CD4-positive, alpha-beta T cell (primary cell): ENCODE measurements at regions not wholly inside any gene's neighbourhood (a gene's known extent, or its start where the extent isn't known, plus 50 kb on each side); places are given as distances from the start of the nearest gene placed in this dataset.
"Not testable (repeated sequence)": the region's sequence is repeated elsewhere in the genome, so short reads cannot be mapped to it uniquely, and the experiment has no call there.

ENCODE experiments used
- ATAC-seq: fragments of 200-7000 bp; cut with Tn5 transposase; one replicate; pipeline ENCODE4 v1.10.0; 2022; ENCODE audit warnings: mild to moderate bottlenecking; ENCODE audit not compliant: poor library complexity
- CTCF ChIA-PET: fragments of 350-600 bp; sonication (Branson Sonifier 250); formaldehyde crosslinking; loops from one replicate; lab custom pipeline; 2021; ENCODE audit warnings: antibody characterized with exemption, inconsistent platforms; lab: Charles Lee
- POLR2A ChIA-PET: fragments of 350-600 bp; sonication (Branson Sonifier 250); formaldehyde crosslinking; loops from one replicate; lab custom pipeline; 2021; ENCODE audit warnings: antibody characterized with exemption, inconsistent platforms; lab: Charles Lee
- DNase-seq, 14 experiments: peaks; one replicate each; pipeline ENCODE4 v3.0.0-alpha.2; 2013 to 2020; ENCODE audit warnings: mixed read lengths in 2 of 14
- H3K27ac ChIP-seq, 2 donors: one replicate each; pipeline versions ENCODE4 v1.5.1 to v1.7.0; 2013; ENCODE audit warnings: low read length in 2 of 2, low read depth in 1 of 2, mild to moderate bottlenecking in 1 of 2
- H3K27me3 ChIP-seq, 2 experiments: 1 replicate in 1 of 2; 2 replicates in 1 of 2; pipeline versions ENCODE4 v1.6.1 to v1.7.0; 2013; ENCODE audit warnings: low read length in 2 of 2, control low read depth in 1 of 2, mild to moderate bottlenecking in 1 of 2, moderate library complexity in 1 of 2; ENCODE audit not compliant: insufficient read depth in 2 of 2, control insufficient read depth in 1 of 2
- H3K36me3 ChIP-seq: one replicate; pipeline ENCODE4 v1.6.1; 2013; ENCODE audit warnings: low read length, control low read depth; ENCODE audit not compliant: insufficient read depth
- H3K4me1 ChIP-seq: one replicate; pipeline ENCODE4 v1.6.1; 2013; ENCODE audit warnings: low read length, control low read depth; ENCODE audit not compliant: insufficient read depth
- H3K4me3 ChIP-seq: one replicate; pipeline ENCODE4 v1.5.1; 2013; ENCODE audit warnings: mild to moderate bottlenecking, low read length, moderate library complexity
- H3K9me3 ChIP-seq, 2 experiments: 1 replicate in 1 of 2; 2 replicates in 1 of 2; pipeline versions ENCODE4 v1.6.1 to v1.7.0; 2013; ENCODE audit warnings: low read length in 2 of 2, mild to moderate bottlenecking in 2 of 2, control low read depth in 1 of 2, moderate library complexity in 1 of 2; ENCODE audit not compliant: control insufficient read depth in 1 of 2, insufficient read depth in 1 of 2
- H3K27ac Mint-ChIP-seq: one replicate; pipeline ENCODE4 v1.8.0; 2020; ENCODE audit warnings: mixed read lengths
- H3K27me3 Mint-ChIP-seq: one replicate; pipeline ENCODE4 v1.8.0; 2021; ENCODE audit warnings: mixed read lengths
- H3K36me3 Mint-ChIP-seq: one replicate; pipeline ENCODE4 v1.8.0; 2021; ENCODE audit warnings: low read depth, mixed read lengths
- H3K4me1 Mint-ChIP-seq: one replicate; pipeline ENCODE4 v1.8.0; 2021; ENCODE audit warnings: low read depth, mixed read lengths
- H3K4me3 Mint-ChIP-seq: one replicate; pipeline ENCODE4 v1.8.0; 2020; ENCODE audit warnings: mild to moderate bottlenecking, mixed read lengths
- H3K9me3 Mint-ChIP-seq: one replicate; pipeline ENCODE4 v1.8.0; 2020; ENCODE audit warnings: mixed read lengths
- intact Hi-C, 2 experiments: fragments of 100-400 bp; cut with DNase I in 1 of 2; cut with micrococcal nuclease in 1 of 2; formaldehyde crosslinking; loops; one replicate each; pipeline versions ENCODE4 v1.15.1 to v1.9.0; 2023 to 2025; cut with DNase I, micrococcal nuclease
- TF ChIP-seq, protein P1 (sequence below): fragments of 200-600 bp; IDR thresholded peaks from one replicate; pipeline ENCODE4 v1.8.0; 2022; ENCODE audit warnings: antibody characterized with exemption, mild to moderate bottlenecking

DNA sequence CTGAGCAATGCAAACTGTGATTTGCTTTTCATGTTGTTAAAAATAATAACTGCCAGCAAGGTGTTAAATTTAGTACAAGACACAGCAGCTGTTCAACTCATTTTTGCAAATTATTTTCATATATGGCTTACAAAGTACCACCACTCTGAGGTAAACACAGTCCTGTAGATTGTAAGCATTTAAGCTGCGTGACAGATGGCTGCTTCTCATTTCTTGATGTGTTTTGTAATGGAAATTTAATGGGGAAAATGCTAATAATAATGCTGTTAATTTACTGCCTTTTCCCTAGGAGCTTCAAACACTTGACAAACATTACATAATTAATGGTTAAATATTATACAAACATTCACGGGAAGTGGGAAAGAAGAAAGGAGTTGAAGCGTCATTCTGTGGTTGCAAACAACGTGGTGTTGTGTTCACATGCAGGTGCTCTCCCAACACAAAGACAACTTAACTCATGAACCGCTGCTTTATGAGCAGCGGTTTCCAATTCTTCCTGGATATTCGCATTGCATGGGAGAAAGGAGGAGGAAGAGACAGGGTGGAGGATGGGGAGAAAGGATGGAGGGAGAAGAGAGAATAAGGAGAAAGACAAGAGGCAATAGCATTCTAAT, 236.8 kb upstream of the VCX start:
- ATAC-seq, result no peak
- CTCF ChIA-PET, result no interaction called here
- intact Hi-C loops, result no loop called here

DNA sequence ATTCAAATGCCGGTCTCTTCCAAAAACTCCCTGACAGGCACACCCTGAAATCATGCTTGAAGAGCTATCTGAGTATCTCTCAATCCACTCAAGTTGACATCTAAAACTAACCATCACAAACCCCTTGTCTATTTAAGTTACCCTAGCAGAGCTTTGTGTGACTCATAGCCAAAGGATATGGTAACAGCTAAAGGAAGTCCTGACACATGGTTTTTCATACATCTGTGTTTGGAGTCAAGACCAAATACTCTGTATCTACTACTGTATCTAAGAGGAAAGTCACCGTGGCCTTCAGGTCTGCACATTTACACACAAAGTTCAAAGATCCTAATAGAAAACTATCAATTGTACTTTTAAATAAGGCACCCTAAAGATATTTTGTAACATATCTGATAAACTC, 239.6 kb upstream of the VCX start:
- no peaks in the 10 kb centered on the region for H3K36me3 ChIP-seq
- TF ChIP-seq, protein P1, sequence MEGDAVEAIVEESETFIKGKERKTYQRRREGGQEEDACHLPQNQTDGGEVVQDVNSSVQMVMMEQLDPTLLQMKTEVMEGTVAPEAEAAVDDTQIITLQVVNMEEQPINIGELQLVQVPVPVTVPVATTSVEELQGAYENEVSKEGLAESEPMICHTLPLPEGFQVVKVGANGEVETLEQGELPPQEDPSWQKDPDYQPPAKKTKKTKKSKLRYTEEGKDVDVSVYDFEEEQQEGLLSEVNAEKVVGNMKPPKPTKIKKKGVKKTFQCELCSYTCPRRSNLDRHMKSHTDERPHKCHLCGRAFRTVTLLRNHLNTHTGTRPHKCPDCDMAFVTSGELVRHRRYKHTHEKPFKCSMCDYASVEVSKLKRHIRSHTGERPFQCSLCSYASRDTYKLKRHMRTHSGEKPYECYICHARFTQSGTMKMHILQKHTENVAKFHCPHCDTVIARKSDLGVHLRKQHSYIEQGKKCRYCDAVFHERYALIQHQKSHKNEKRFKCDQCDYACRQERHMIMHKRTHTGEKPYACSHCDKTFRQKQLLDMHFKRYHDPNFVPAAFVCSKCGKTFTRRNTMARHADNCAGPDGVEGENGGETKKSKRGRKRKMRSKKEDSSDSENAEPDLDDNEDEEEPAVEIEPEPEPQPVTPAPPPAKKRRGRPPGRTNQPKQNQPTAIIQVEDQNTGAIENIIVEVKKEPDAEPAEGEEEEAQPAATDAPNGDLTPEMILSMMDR, result no peak
- Mint-ChIP-seq H3K4me1 (no peaks in the 10 kb centered on the region), H3K9me3 (no peaks in the 10 kb centered on the region), H3K27ac (no peak overlapping the region), H3K36me3 (no peaks in the 10 kb centered on the region), H3K4me3 (no peak overlapping the region), H3K27me3 (no peaks in the 10 kb centered on the region)
- no peak overlapping the region for H3K4me3 ChIP-seq
- no peak for ATAC-seq
- DNase-seq, result no peak
- intact Hi-C loops, result no loop called here
- CTCF ChIA-PET, result no interaction called here
- no peaks in the 10 kb centered on the region for H3K27me3 ChIP-seq
- no peaks in the 10 kb centered on the region for H3K9me3 ChIP-seq
- no peaks in the 10 kb centered on the region for H3K4me1 ChIP-seq
- no peak overlapping the region for H3K27ac ChIP-seq
- POLR2A ChIA-PET, result no interaction called here

More for the DNA sequence above, 236.8 kb upstream of the VCX start:
- Histone ChIP-seq H3K27ac (no peak overlapping the region), H3K4me3 (no peak overlapping the region), H3K9me3 (no peaks in the 10 kb centered on the region), H3K4me1 (no peaks in the 10 kb centered on the region), H3K36me3 (no peaks in the 10 kb centered on the region), H3K27me3 (no peaks in the 10 kb centered on the region)
- H3K36me3 Mint-ChIP-seq, result no peaks in the 10 kb centered on the region
- no peaks in the 10 kb centered on the region for H3K4me1 Mint-ChIP-seq
- POLR2A ChIA-PET, result no interaction called here
- H3K4me3 Mint-ChIP-seq, result no peak overlapping the region
- H3K9me3 Mint-ChIP-seq, result no peaks in the 10 kb centered on the region
- TF ChIP-seq, protein P1, result no peak
- no peak overlapping the region for H3K27ac Mint-ChIP-seq
- no peak for DNase-seq
- no peaks in the 10 kb centered on the region for H3K27me3 Mint-ChIP-seq

DNA sequence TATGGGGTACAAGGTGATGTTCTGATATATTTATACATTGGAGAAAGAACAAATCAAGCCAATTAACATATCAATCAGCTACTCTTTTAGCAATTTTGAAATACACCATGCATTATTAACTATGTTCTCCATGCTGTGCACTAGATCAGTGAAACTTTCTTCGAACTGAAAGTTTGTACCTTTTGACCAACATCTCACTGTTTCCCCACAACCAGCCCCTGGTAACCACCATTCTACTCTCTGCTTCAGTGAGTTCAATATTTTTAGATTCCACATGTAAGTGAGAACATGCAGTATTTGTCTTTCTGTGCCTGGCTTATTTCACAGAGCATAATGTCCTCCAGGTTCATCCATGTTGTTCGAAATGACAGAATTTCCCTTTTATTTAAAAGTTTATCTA, 246.1 kb upstream of the VCX start:
- no peaks in the 10 kb centered on the region for H3K9me3 ChIP-seq
- H3K27ac ChIP-seq, result no peak overlapping the region
- TF ChIP-seq, protein P1, result no peak
- no peaks in the 10 kb centered on the region for H3K4me1 ChIP-seq
- CTCF ChIA-PET, result no interaction called here
- Mint-ChIP-seq H3K36me3 (no peaks in the 10 kb centered on the region), H3K4me1 (no peaks in the 10 kb centered on the region), H3K4me3 (no peak overlapping the region), H3K27me3 (no peaks in the 10 kb centered on the region), H3K9me3 (no peaks in the 10 kb centered on the region), H3K27ac (no peak overlapping the region)
- intact Hi-C loops, result no loop called here
- ATAC-seq, result no peak
- no peak for DNase-seq
- no peaks in the 10 kb centered on the region for H3K27me3 ChIP-seq
- H3K4me3 ChIP-seq, result no peak overlapping the region
- no peaks in the 10 kb centered on the region for H3K36me3 ChIP-seq
- POLR2A ChIA-PET, result no interaction called here

DNA sequence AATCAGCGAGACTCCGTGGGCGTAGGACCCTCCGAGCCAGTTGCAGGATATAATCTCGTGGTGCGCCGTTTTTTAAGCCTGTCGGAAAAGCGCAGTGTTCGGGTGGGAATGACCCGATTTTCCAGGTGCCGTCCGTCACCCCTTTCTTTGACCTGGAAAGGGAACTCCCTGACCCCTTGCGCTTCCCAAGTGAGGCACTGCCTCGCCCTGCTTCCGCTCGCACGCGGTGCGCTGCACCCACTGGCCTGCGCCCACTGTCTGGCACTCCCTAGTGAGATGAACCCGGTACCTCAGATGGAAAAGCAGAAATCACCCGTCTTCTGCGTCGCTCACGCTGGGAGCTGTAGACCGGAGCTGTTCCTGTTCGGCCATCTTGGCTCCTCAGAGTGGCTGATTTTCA, 249.6 kb upstream of the VCX start:
- POLR2A ChIA-PET, CTCF ChIA-PET: not testable (repeated sequence)

More for the DNA sequence above, 249.6 kb upstream of the VCX start:
- H3K9me3 Mint-ChIP-seq, H3K4me1 Mint-ChIP-seq, H3K4me3 ChIP-seq, H3K4me1 ChIP-seq, H3K27ac ChIP-seq, intact Hi-C loops, H3K27me3 Mint-ChIP-seq, H3K27me3 ChIP-seq, H3K36me3 Mint-ChIP-seq, H3K27ac Mint-ChIP-seq, H3K36me3 ChIP-seq, H3K9me3 ChIP-seq, H3K4me3 Mint-ChIP-seq, DNase-seq, ATAC-seq: not testable (repeated sequence)
